HG02759 (cell line): ENCODE measurements at regions not wholly inside any gene's neighbourhood (a gene's known extent, or its start where the extent isn't known, plus 50 kb on each side); places are given as distances from the start of the nearest gene placed in this dataset.

Experiments used
- ATAC-seq: cut with Tn5 transposase; IDR thresholded peaks from one replicate; pipeline ENCODE4 v1.9.1; 2021; ENCODE audit warnings: mild to moderate bottlenecking, moderate library complexity; ENCODE audit not compliant: unreplicated experiment

DNA sequence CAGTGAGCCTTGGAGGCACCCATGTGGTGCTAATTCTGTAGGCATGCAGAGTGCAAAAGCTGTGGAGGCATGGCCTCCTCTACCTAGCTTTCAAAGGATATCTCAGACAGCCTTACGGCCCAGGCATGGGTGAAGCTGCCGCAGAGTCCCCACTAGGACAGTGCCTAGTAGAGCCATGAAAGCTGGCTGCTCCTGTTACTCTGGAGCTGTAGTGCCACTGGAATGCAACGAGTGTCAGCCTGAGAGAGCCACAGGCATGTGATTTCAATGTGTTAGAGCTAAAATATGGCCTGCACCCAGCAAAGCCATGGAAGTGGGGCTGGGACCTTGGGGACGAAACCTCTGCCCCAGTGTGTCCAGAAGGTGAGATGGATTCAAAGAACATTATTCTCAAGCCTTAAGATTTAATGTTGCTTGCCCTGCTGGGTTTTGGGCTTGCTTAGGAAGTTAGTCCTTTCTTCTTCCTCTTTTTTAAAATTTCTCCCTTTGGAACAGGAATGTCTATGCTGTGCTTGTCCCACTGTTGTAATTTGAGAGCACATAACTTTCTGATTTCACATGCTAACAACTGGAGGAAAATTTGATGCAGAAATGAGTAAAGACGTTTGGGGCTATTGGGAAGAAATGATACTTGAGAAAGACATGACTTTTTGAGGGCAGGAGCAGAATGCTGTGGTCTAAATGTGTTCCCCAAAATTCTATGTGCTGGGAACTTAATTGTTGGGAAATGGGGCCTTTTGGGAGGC, 298.4 kb downstream of the PSAT1 start:
- no peak for ATAC-seq

GRCh38 chr9:78596346-78596745, 299.4 kb downstream of the PSAT1 start:
- ATAC-seq, result no peak

- no peak for ATAC-seq
These were observed 301.2 kb downstream of the PSAT1 start for GRCh38 chr9:78598120-78598519.

DNA sequence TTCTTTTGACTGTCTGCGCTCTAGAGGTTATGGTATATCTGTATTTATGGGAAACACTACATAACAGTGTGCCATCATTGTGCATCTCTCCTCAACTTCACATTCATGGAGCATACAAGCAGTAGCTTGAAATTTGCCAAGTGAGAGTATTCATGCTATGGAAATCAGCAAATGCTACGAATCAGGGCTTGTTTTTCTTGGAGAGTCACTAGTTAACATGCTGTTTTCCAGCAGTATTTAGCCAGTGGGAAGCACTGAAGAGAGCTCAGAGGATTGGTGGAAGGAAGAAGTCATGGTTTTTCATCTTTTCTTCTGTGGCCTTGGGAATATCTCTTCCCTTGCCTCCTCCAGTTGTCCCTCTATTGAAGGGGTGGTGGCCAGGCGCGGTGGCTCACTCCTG, 303.0 kb downstream of the PSAT1 start:
- ATAC-seq, result no peak

DNA sequence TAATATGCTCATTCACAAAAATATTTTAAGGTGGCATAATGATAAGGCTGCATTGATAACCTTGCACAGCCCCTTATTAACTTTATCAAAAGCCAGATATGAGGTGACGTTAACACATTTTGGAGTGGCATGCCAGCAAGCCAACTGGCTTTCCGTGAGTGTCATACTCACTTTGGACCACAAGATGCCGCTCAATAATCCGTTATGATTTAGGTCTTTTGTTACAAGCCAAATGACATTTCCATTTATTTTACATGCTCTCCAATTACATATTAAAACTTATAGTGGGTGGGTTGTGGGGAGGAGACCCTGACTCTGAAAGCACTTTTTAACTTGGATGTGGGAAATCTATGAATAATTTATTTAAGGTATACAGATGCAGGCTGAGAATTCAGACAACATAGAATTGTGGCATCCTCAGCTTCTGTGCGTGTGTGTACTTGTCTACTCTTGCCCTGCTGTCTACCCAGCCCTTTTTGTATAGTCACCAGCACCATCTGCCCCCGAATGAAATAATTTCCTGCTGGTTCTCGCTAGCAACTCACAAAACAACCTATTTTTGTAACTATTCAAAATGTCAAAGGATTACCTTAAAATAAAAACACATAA, 305.1 kb downstream of the PSAT1 start:
- peak; percentile 59 for ATAC-seq

DNA sequence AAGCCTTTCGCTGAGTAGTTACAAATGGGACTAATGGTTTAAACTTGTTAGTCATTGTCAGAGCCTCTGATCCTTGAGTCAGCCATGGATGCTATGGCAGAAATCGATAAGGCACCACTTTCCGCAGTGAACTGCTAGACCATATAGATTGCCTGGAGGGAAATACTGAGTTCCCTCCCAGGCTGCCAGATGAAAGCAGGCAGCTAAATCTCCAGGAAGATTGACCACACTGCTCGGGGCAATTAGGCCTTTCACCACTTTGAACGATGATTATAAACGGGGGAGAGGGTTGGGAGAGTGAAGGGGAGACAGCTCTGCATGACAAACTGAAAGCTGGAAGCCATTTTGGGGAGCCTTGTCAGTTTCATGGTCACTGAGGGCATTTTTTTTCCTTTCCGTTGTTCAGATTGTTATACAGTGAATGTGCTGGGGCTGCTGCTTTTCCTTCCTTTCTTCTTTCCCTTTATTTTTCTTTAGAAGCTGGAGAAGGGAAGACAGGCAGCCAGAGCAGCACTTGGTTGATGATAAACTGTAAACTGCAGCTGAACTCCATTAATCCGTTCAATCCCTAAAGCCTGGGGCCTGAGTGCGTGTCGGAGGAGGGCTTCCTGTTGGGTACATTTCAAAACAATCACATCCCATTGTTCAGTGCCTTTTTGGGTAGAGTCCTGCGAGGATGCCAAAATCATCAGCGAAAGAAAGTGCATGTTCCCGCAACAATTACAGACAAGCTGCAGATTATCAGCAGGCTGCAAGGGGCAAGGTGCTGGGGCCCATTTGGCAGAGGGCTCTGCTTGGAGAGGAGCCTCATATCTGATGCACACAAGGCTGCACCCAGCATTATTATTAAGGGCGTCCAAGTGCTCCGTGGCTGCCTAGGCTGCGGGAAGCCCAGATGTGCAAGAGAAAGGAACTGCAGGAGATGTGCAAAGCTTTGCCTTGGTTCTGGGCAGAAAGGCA, 308.4 kb downstream of the PSAT1 start:
- no peak for ATAC-seq

GRCh38 chr9:78606001-78606379, 309.1 kb downstream of the PSAT1 start:
- no peak for ATAC-seq

DNA sequence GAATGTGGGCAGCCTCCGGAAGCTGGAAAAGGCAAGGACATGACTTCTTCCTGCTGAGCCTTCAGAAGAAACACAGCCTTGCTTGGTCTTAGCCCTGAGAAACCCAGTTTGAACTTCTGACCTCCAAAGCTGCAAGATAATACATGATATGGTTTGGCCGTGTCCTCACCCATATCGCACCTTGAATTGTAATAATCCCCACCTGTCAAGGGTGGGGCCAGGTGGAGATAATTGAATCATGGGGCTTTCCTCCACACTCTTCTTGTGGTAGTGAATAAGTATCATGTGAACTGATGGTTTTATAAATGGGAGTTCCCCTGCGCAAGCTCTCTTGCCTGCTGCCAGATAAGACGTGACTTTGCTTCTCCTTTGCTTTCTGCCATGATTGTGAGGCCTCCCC, 310.9 kb downstream of the PSAT1 start:
- no peak for ATAC-seq

DNA sequence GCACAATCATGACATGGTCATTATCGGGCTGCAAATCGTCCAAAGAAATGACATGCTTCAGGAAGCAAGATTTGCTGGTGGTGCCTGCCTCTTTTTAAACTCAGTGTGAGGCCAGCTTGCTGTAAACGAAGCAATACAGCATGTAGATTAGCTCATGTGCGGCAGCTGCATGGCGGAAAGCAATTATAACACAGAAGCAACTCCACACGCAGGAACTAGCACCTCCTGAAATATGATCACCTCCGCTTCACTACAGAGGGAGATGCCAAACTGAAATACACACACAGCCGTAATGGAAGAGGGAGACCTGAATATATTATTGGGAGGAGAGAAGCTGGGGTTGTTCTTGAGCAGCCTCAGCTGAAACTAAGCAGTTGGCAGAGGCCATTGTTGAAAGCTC, 312.5 kb downstream of the PSAT1 start:
- no peak for ATAC-seq

GRCh38 chr9:78612091-78612490, 315.2 kb downstream of the PSAT1 start:
- no peak for ATAC-seq

- no peak for ATAC-seq
These were observed 316.1 kb downstream of the PSAT1 start for GRCh38 chr9:78613006-78613405.

DNA sequence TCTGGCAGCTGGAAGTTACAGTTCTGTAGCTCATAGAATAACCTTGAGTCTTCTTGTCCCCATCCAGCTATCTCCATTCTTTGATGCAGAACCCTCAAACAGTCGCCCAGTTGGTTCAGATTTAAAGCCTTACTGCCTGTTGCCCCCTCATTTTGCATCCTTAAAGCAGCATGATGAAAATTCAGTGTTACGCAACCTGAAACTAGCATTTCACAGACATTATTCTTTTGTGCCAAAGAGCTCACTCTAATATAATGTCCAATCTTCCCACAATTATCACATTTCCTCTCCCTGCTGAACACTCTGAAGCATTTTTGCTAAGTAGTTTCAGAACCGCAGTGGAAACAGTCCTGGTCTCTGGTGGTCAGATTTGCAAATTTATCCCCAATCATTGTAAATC, 318.0 kb downstream of the PSAT1 start:
- no peak for ATAC-seq

GRCh38 chr9:78615372-78615771, 318.4 kb downstream of the PSAT1 start:
- no peak for ATAC-seq

DNA sequence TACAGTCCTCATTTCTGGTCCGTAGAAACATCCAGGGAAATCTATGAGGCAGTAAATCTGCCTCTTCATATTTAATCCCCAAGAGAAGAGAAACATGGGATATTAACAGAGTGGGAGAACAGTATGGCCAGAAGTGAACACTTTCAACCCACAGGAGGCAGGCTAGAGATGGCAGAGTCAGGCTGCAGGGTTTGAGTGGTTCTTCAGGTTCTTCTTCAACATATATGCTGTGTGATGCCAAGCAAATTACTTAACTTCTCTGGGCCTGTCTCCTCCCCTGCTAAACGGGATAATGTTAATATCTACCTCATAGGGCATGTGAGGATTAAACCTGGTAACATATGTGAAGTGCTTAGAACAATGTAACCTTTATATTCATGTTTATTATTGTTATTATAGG, 321.8 kb downstream of the PSAT1 start:
- no peak for ATAC-seq

DNA sequence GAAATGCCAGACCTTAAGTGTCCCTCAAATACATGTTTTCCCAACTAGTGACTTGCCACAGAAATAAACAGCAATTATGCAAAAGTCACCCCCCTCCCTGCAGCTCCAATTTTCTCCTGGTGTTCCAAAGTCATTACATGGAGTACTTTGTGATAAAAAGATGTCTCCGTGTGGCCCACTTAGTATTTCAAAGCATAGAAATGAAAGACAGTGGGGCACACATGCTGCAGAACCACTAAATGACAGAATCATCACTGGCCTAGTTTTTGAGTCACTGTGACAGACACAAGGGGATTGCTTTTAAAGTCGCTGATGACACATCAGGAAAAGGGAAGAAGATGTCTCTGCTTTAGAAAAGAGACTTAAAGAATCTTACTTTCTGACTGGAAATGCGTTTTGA, 323.4 kb downstream of the PSAT1 start:
- no peak for ATAC-seq

- no peak for ATAC-seq
These were observed 323.8 kb downstream of the PSAT1 start for GRCh38 chr9:78620764-78621163.

GRCh38 chr9:78622126-78622525, 325.2 kb downstream of the PSAT1 start:
- ATAC-seq, result no peak

- ATAC-seq, result no peak
These were observed 330.0 kb downstream of the PSAT1 start for GRCh38 chr9:78626971-78627370.

DNA sequence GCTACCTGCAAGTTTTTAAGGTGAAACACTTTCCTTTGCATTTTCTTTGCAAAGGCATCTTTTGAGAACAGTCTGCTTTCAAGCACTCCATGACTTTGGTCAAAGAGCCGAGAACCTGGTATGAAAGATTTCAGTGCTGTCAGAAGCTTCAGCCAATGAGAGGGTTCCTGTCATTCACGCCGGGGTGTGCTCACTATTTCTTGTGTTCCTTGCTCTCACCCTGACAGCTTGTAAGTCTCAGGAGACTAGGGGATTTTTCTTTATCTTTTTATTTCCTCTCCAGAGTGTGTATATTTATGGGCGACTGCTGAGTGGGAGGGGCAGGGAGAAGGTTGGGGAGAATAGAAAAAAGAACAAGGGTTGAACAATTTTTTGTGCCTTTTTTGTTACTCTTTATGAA, 334.0 kb downstream of the PSAT1 start:
- ATAC-seq, result no peak

- no peak for ATAC-seq
These were observed 343.8 kb downstream of the PSAT1 start for GRCh38 chr9:78640728-78641127.

- ATAC-seq, result no peak
These were observed 347.4 kb downstream of the PSAT1 start for GRCh38 chr9:78644359-78644758.

GRCh38 chr9:78654324-78654723, 357.4 kb downstream of the PSAT1 start:
- no peak for ATAC-seq
